ENCODE measurements at regions not wholly inside any gene's neighbourhood (a gene's known extent, or its start where the extent isn't known, plus 50 kb on each side); places are given as distances from the start of the nearest gene placed in this dataset.

DNA sequence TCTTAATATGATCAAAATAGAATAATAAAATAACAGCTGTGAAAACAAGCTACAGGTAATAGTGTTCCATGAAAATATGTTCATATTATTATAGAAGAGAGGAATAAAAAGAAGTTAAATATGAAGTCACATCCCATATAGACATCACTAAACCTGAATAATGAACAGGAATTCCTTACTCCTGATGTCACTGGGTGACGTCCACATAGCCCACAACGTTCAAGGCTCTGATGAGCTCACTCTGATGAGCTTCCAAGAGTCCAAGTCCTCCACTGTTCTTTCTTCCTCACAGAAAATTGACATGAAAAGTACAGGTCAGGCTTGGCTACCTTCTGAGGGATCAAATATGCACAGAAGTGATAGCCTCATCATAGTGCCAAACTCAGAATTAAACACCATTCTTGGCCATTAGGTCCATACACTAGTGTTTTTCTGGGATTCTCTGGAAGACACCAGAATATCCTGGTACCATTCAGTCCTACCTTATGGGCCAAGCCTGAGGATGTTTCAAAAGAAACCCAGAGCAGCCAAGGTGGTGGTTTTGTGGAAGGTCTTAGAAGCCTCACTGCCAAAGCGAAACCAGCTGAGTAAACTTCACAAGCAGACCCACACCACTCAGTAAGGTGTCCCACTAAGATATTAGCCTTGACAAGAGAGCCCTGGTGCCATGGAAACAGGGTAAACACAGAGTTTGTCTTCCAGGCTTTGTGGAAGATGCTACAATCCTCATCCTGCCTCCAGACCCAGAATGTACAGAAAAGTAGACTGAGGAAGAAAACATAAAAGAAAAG lies 138.4 kb upstream of the HHIP start:
- H3K4me3 ChIP-seq (ENCODE audit: low read depth in 1 of 3, low read length in 3 of 3): no peak overlapping the region
- 66% methylated on average over 3 of the region's 3 CpGs for WGBS
- H3K9me3 ChIP-seq (ENCODE audit: control insufficient read depth in 4 of 4, low read length in 3 of 4): no peaks in the 10 kb centered on the region
- TF ChIP-seq, protein P1, sequence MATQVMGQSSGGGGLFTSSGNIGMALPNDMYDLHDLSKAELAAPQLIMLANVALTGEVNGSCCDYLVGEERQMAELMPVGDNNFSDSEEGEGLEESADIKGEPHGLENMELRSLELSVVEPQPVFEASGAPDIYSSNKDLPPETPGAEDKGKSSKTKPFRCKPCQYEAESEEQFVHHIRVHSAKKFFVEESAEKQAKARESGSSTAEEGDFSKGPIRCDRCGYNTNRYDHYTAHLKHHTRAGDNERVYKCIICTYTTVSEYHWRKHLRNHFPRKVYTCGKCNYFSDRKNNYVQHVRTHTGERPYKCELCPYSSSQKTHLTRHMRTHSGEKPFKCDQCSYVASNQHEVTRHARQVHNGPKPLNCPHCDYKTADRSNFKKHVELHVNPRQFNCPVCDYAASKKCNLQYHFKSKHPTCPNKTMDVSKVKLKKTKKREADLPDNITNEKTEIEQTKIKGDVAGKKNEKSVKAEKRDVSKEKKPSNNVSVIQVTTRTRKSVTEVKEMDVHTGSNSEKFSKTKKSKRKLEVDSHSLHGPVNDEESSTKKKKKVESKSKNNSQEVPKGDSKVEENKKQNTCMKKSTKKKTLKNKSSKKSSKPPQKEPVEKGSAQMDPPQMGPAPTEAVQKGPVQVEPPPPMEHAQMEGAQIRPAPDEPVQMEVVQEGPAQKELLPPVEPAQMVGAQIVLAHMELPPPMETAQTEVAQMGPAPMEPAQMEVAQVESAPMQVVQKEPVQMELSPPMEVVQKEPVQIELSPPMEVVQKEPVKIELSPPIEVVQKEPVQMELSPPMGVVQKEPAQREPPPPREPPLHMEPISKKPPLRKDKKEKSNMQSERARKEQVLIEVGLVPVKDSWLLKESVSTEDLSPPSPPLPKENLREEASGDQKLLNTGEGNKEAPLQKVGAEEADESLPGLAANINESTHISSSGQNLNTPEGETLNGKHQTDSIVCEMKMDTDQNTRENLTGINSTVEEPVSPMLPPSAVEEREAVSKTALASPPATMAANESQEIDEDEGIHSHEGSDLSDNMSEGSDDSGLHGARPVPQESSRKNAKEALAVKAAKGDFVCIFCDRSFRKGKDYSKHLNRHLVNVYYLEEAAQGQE (IDR thresholded peaks at IDR 0.05): no peak
- no peak for TF ChIP-seq GABPA (IDR thresholded peaks at IDR 0.05 in 1 of 2, conservative IDR thresholded peaks at IDR 0.05 in 1 of 2)
- no peak for TF ChIP-seq JUND (IDR thresholded peaks at IDR 0.05)
- no peak for TF ChIP-seq EGR1 (IDR thresholded peaks at IDR 0.05; ENCODE audit: low read depth in 2 of 2)
- no peak for TF ChIP-seq TAF1 (conservative IDR thresholded peaks at IDR 0.05)
- no peak for TF ChIP-seq SP1 (IDR thresholded peaks at IDR 0.05)
- no peak for TF ChIP-seq RAD21 (IDR thresholded peaks at IDR 0.05)
- TF ChIP-seq RXRA (IDR thresholded peaks at IDR 0.05): no peak
- TF ChIP-seq HNF4A (conservative IDR thresholded peaks at IDR 0.05): no peak
- TF ChIP-seq, protein P2, sequence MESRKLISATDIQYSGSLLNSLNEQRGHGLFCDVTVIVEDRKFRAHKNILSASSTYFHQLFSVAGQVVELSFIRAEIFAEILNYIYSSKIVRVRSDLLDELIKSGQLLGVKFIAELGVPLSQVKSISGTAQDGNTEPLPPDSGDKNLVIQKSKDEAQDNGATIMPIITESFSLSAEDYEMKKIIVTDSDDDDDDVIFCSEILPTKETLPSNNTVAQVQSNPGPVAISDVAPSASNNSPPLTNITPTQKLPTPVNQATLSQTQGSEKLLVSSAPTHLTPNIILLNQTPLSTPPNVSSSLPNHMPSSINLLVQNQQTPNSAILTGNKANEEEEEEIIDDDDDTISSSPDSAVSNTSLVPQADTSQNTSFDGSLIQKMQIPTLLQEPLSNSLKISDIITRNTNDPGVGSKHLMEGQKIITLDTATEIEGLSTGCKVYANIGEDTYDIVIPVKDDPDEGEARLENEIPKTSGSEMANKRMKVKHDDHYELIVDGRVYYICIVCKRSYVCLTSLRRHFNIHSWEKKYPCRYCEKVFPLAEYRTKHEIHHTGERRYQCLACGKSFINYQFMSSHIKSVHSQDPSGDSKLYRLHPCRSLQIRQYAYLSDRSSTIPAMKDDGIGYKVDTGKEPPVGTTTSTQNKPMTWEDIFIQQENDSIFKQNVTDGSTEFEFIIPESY (IDR thresholded peaks at IDR 0.05): no peak
- no peak for TF ChIP-seq NR2F2 (IDR thresholded peaks at IDR 0.05)
- H3K27me3 ChIP-seq (ENCODE audit: control insufficient read depth in 4 of 4, insufficient read depth in 4 of 4, low read length in 3 of 4): peaks cover 0 to 2% (median 0%) of the 10 kb centered on the region in 4 donors
- H3K27ac ChIP-seq (ENCODE audit: low read depth in 1 of 2, low read length in 2 of 2): no peak overlapping the region
- no peaks in the 10 kb centered on the region for H3K4me1 ChIP-seq (ENCODE audit: control insufficient read depth in 4 of 4, insufficient read depth in 4 of 4, low read length in 3 of 4)
- DNase-seq (ENCODE audit: low spot score): no peak
- H3K9ac ChIP-seq (ENCODE audit: low read depth in 1 of 2, low read length in 2 of 2): no peak overlapping the region
- no peaks in the 10 kb centered on the region for H3K36me3 ChIP-seq (ENCODE audit: control insufficient read depth in 4 of 4, insufficient read depth in 3 of 4, low read depth in 1 of 4, low read length in 3 of 4)

DNA sequence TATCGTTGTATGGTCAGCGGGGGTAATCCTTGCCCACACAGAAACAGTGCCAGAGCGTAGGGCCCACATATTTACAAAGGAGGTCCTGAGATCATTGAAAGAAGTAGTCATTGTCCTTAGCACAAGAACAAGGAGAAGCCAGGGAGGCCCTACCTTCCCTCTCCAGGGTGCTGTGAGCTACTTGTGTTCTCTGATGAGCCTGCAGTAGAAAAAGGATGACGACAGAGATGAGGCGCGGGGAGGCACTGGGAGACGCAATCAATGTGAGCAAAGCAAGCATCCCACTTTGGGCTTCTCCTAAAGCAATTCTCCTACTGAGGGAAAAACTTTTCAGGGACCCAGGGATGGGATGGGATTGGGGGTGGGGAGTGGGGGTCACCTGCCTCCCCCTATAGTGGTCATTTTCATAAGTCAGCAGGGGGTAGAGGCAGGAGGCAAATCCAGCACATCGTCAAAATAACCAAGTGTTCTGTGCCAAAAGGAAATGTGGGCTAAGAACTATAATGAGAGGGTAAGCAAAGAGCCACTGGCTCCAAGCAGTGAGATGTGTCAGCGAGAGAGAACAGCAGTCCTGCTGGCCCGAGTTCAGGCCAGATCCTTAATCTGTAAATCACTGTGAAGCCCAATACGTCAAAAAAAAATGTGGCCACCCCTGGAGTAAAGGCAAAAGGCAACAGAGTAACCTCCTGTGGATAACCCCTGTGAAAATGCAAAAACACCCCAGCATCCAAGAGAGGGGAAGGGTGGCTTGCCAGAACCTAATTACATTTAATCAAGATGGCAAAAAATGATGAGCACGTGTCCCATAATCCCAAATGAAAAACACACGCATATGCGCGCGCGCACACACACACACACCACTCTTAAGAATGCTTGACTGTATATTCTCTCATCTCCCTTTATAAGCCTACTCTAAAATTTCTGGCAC lies 136.6 kb upstream of the HHIP start:
- no peak for DNase-seq (ENCODE audit: low spot score)
- no peaks in the 10 kb centered on the region for H3K36me3 ChIP-seq (ENCODE audit: control insufficient read depth in 4 of 4, insufficient read depth in 3 of 4, low read depth in 1 of 4, low read length in 3 of 4)
- H3K27ac ChIP-seq (ENCODE audit: low read depth in 1 of 2, low read length in 2 of 2): no peak overlapping the region
- WGBS: 78% methylated on average over 17 of the region's 17 CpGs
- H3K4me3 ChIP-seq (ENCODE audit: low read depth in 1 of 3, low read length in 3 of 3): no peak overlapping the region
- no peaks in the 10 kb centered on the region for H3K9me3 ChIP-seq (ENCODE audit: control insufficient read depth in 4 of 4, low read length in 3 of 4)
- H3K27me3 ChIP-seq (ENCODE audit: control insufficient read depth in 4 of 4, insufficient read depth in 4 of 4, low read length in 3 of 4): peaks cover 0 to 2% (median 0%) of the 10 kb centered on the region in 4 donors
- H3K9ac ChIP-seq (ENCODE audit: low read depth in 1 of 2, low read length in 2 of 2): no peak overlapping the region
- no peaks in the 10 kb centered on the region for H3K4me1 ChIP-seq (ENCODE audit: control insufficient read depth in 4 of 4, insufficient read depth in 4 of 4, low read length in 3 of 4)
- TF ChIP-seq RAD21 (IDR thresholded peaks at IDR 0.05): no peak
- no peak for TF ChIP-seq RXRA (IDR thresholded peaks at IDR 0.05)
- TF ChIP-seq, protein P3, sequence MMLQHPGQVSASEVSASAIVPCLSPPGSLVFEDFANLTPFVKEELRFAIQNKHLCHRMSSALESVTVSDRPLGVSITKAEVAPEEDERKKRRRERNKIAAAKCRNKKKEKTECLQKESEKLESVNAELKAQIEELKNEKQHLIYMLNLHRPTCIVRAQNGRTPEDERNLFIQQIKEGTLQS (IDR thresholded peaks at IDR 0.05): no peak
- TF ChIP-seq SP1 (IDR thresholded peaks at IDR 0.05): no peak
- no peak for TF ChIP-seq EGR1 (IDR thresholded peaks at IDR 0.05; ENCODE audit: low read depth in 2 of 2)
- TF ChIP-seq, protein P2 (IDR thresholded peaks at IDR 0.05): no peak
- TF ChIP-seq, protein P1 (IDR thresholded peaks at IDR 0.05): no peak
- TF ChIP-seq NR2F2 (IDR thresholded peaks at IDR 0.05): no peak
- no peak for TF ChIP-seq FOXA2 (IDR thresholded peaks at IDR 0.05)
- no peak for TF ChIP-seq HNF4A (conservative IDR thresholded peaks at IDR 0.05)
- no peak for TF ChIP-seq HNF4G (IDR thresholded peaks at IDR 0.05)
- no peak for TF ChIP-seq GABPA (IDR thresholded peaks at IDR 0.05 in 1 of 2, conservative IDR thresholded peaks at IDR 0.05 in 1 of 2)

Data from liver (tissue), 7 donors.